K562 (cell line): ENCODE measurements at regions not wholly inside any gene's neighbourhood (a gene's known extent, or its start where the extent isn't known, plus 50 kb on each side); places are given as distances from the start of the nearest gene placed in this dataset.

Experiments
- EP300 ChIP-seq: IDR thresholded peaks from 2 replicates; pipeline ENCODE4 v1.6.1; 2012; ENCODE audit warnings: low read length, improper control_type of control experiment
- KDM4B ChIP-seq, 2 experiments: fragments of 450-650 bp in 1 of 2; sonication (generic) in 1 of 2; IDR thresholded peaks; 2 replicates each; pipeline ENCODE4 v1.6.1; 2016 to 2017; ENCODE audit warnings: borderline replicate concordance in 2 of 2, antibody characterized with exemption in 1 of 2, low read depth in 1 of 2, mild to moderate bottlenecking in 1 of 2
- PURB ChIP-seq: sonication (generic); formaldehyde crosslinking; IDR thresholded peaks from 2 replicates; pipeline ENCODE4 v1.9.0; 2021; ENCODE audit warnings: low read depth, mild to moderate bottlenecking, missing genetic modification reagents
- TCF7L2 ChIP-seq: fragments of 150-350 bp; IDR thresholded peaks from 2 replicates; pipeline ENCODE4 v1.6.1; 2016; ENCODE audit warnings: low read depth, mild to moderate bottlenecking, low read length, moderate library complexity
- ZNF431 ChIP-seq: sonication (generic); formaldehyde crosslinking; IDR thresholded peaks from 2 replicates; pipeline ENCODE4 v1.8.0; 2022; ENCODE audit warnings: mild to moderate bottlenecking, missing genetic modification reagents
- ZNF76 ChIP-seq: fragments of 250-450 bp; sonication (Bioruptor Pico); IDR thresholded peaks from 2 replicates; pipeline ENCODE4 v1.4.0; 2020; ENCODE audit warnings: mild to moderate bottlenecking, moderate library complexity, borderline replicate concordance
- TF ChIP-seq, protein P1 (sequence below), 2 experiments: fragments of 450-650 bp in 1 of 2; IDR thresholded peaks; 2 replicates each; pipeline ENCODE4 v1.6.1; 2011 to 2017; ENCODE audit warnings: low read depth in 2 of 2, antibody characterized with exemption in 1 of 2, borderline replicate concordance in 1 of 2, low read length in 1 of 2, mild to moderate bottlenecking in 1 of 2, mixed read lengths in 1 of 2; ENCODE audit not compliant: control insufficient read depth in 1 of 2
- TF ChIP-seq, protein P2 (sequence below): fragments of 450-650 bp; conservative IDR thresholded peaks from 2 replicates; pipeline ENCODE4 v1.6.1; 2016; ENCODE audit warnings: missing genetic modification characterization, low read depth, mild to moderate bottlenecking, missing compliant biosample characterization, moderate library complexity
- TF ChIP-seq, protein P3 (sequence below): fragments of 450-650 bp; IDR thresholded peaks from 2 replicates; pipeline ENCODE4 v1.6.1; 2016; ENCODE audit warnings: missing biosample characterization, missing genetic modification characterization
- TF ChIP-seq, protein P4 (sequence below): fragments of 150-350 bp; IDR thresholded peaks from 2 replicates; pipeline ENCODE4 v1.6.1; 2014; ENCODE audit warnings: low read depth, mild to moderate bottlenecking, low read length, borderline replicate concordance

GRCh38 chr13:83672612-83673011, 209.7 kb downstream of the SLITRK1 start (continued):
- TF ChIP-seq, protein P1, sequence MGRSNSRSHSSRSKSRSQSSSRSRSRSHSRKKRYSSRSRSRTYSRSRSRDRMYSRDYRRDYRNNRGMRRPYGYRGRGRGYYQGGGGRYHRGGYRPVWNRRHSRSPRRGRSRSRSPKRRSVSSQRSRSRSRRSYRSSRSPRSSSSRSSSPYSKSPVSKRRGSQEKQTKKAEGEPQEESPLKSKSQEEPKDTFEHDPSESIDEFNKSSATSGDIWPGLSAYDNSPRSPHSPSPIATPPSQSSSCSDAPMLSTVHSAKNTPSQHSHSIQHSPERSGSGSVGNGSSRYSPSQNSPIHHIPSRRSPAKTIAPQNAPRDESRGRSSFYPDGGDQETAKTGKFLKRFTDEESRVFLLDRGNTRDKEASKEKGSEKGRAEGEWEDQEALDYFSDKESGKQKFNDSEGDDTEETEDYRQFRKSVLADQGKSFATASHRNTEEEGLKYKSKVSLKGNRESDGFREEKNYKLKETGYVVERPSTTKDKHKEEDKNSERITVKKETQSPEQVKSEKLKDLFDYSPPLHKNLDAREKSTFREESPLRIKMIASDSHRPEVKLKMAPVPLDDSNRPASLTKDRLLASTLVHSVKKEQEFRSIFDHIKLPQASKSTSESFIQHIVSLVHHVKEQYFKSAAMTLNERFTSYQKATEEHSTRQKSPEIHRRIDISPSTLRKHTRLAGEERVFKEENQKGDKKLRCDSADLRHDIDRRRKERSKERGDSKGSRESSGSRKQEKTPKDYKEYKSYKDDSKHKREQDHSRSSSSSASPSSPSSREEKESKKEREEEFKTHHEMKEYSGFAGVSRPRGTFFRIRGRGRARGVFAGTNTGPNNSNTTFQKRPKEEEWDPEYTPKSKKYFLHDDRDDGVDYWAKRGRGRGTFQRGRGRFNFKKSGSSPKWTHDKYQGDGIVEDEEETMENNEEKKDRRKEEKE (IDR thresholded peaks at IDR 0.05; ENCODE audit: borderline replicate concordance in 1 of 2, control insufficient read depth in 1 of 2, low read depth in 2 of 2, low read length in 1 of 2), result no peak
- TF ChIP-seq PURB (CRISPR knock-in tag) (no peak), EP300 (no peak), TCF7L2 (no peak), ZNF76 (CRISPR knock-in tag) (no peak), ZNF431 (CRISPR knock-in tag) (no peak), KDM4B (IDR thresholded peaks at IDR 0.05; ENCODE audit: borderline replicate concordance in 2 of 2, low read depth in 1 of 2) (no peak)
- TF ChIP-seq, protein P2, sequence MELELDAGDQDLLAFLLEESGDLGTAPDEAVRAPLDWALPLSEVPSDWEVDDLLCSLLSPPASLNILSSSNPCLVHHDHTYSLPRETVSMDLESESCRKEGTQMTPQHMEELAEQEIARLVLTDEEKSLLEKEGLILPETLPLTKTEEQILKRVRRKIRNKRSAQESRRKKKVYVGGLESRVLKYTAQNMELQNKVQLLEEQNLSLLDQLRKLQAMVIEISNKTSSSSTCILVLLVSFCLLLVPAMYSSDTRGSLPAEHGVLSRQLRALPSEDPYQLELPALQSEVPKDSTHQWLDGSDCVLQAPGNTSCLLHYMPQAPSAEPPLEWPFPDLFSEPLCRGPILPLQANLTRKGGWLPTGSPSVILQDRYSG (tag), result no peak
- TF ChIP-seq, protein P3, sequence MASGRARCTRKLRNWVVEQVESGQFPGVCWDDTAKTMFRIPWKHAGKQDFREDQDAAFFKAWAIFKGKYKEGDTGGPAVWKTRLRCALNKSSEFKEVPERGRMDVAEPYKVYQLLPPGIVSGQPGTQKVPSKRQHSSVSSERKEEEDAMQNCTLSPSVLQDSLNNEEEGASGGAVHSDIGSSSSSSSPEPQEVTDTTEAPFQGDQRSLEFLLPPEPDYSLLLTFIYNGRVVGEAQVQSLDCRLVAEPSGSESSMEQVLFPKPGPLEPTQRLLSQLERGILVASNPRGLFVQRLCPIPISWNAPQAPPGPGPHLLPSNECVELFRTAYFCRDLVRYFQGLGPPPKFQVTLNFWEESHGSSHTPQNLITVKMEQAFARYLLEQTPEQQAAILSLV (tag), result no peak
- TF ChIP-seq, protein P4, sequence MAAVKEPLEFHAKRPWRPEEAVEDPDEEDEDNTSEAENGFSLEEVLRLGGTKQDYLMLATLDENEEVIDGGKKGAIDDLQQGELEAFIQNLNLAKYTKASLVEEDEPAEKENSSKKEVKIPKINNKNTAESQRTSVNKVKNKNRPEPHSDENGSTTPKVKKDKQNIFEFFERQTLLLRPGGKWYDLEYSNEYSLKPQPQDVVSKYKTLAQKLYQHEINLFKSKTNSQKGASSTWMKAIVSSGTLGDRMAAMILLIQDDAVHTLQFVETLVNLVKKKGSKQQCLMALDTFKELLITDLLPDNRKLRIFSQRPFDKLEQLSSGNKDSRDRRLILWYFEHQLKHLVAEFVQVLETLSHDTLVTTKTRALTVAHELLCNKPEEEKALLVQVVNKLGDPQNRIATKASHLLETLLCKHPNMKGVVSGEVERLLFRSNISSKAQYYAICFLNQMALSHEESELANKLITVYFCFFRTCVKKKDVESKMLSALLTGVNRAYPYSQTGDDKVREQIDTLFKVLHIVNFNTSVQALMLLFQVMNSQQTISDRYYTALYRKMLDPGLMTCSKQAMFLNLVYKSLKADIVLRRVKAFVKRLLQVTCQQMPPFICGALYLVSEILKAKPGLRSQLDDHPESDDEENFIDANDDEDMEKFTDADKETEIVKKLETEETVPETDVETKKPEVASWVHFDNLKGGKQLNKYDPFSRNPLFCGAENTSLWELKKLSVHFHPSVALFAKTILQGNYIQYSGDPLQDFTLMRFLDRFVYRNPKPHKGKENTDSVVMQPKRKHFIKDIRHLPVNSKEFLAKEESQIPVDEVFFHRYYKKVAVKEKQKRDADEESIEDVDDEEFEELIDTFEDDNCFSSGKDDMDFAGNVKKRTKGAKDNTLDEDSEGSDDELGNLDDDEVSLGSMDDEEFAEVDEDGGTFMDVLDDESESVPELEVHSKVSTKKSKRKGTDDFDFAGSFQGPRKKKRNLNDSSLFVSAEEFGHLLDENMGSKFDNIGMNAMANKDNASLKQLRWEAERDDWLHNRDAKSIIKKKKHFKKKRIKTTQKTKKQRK, result no peak
- TF ChIP-seq, all 486 proteins: peak for 0
